Activated T-helper 2 cell treated with anti-CD3 and anti-CD28 coated beads, Interferon-gamma antibody, Interleukin-2, Interleukin-4, amounts not matched to agents 10 μg/mL and 5 μg/mL and 100 μg/mL, durations not matched to agents 14 hours and 24 hours and 36 hours (primary cell): ENCODE measurements at regions not wholly inside any gene's neighbourhood (a gene's known extent, or its start where the extent isn't known, plus 50 kb on each side); places are given as distances from the start of the nearest gene placed in this dataset.

ENCODE experiments used
- DNase-seq: peaks from one replicate; pipeline ENCODE4 v3.0.0; 2021; ENCODE audit warnings: low spot score
- H3K27ac Mint-ChIP-seq: one replicate; pipeline ENCODE4 v1.8.0; 2021; ENCODE audit warnings: mixed read lengths
- H3K27me3 Mint-ChIP-seq: one replicate; pipeline ENCODE4 v1.8.0; 2021; ENCODE audit warnings: low read depth, mixed read lengths
- H3K36me3 Mint-ChIP-seq: one replicate; pipeline ENCODE4 v1.8.0; 2021; ENCODE audit warnings: low read depth, mixed read lengths
- H3K4me1 Mint-ChIP-seq: one replicate; pipeline ENCODE4 v1.8.0; 2021; ENCODE audit warnings: low read depth, mixed read lengths
- H3K4me3 Mint-ChIP-seq: one replicate; pipeline ENCODE4 v1.8.0; 2021; ENCODE audit warnings: low read depth, mild to moderate bottlenecking, moderate library complexity, mixed read lengths
- H3K9me3 Mint-ChIP-seq: one replicate; pipeline ENCODE4 v1.8.0; 2021; ENCODE audit warnings: mixed read lengths
- intact Hi-C: fragments of 100-400 bp; cut with micrococcal nuclease; formaldehyde crosslinking; loops from one replicate; pipeline ENCODE4 v1.15.1; 2023

GRCh38 chr14:89060191-89060590 is 235.7 kb downstream of the TTC8 start:
- H3K27ac Mint-ChIP-seq = no peak overlapping the region
- no peaks in the 10 kb centered on the region for H3K36me3 Mint-ChIP-seq
- H3K4me3 Mint-ChIP-seq = no peak overlapping the region
- peaks cover 41% of the 10 kb centered on the region for H3K27me3 Mint-ChIP-seq
- no peak for DNase-seq
- no peaks in the 10 kb centered on the region for H3K4me1 Mint-ChIP-seq
- intact Hi-C loops = loop anchor here (10.0 kb wide), 1 partner anchor 355 kb away; the partner anchor contains the start of gene FOXN3
- no peaks in the 10 kb centered on the region for H3K9me3 Mint-ChIP-seq

GRCh38 chr14:89061696-89062095 is 237.2 kb downstream of the TTC8 start:
- Mint-ChIP-seq H3K4me3 (no peak overlapping the region), H3K4me1 (peaks cover under 1% of the 10 kb centered on the region), H3K36me3 (no peaks in the 10 kb centered on the region), H3K27ac (no peak overlapping the region), H3K27me3 (peaks cover 45% of the 10 kb centered on the region), H3K9me3 (no peaks in the 10 kb centered on the region)
- no peak for DNase-seq
- intact Hi-C loops = loop anchor here (10.0 kb wide), 1 partner anchor 353 kb away; the partner anchor contains the start of gene FOXN3

GRCh38 chr14:89065879-89066278 is 241.4 kb downstream of the TTC8 start:
- no peaks in the 10 kb centered on the region for H3K9me3 Mint-ChIP-seq
- no peak overlapping the region for H3K4me3 Mint-ChIP-seq
- no peaks in the 10 kb centered on the region for H3K36me3 Mint-ChIP-seq
- H3K27me3 Mint-ChIP-seq = peaks cover 55% of the 10 kb centered on the region
- intact Hi-C loops = loop anchor here (10.0 kb wide), 1 partner anchor 349 kb away; the partner anchor contains the start of gene FOXN3
- H3K27ac Mint-ChIP-seq = no peak overlapping the region
- DNase-seq = no peak
- peaks cover 13% of the 10 kb centered on the region for H3K4me1 Mint-ChIP-seq

- DNase-seq = peak; percentile 10
- intact Hi-C loops = loop anchor here (10.0 kb wide), 1 partner anchor 347 kb away; the partner anchor contains the start of gene FOXN3
Observed at GRCh38 chr14:89067293-89067972, 243.0 kb downstream of the TTC8 start.

GRCh38 chr14:89078021-89078795 is 253.8 kb downstream of the TTC8 start:
- H3K4me3 Mint-ChIP-seq = no peak overlapping the region
- H3K36me3 Mint-ChIP-seq = no peaks in the 10 kb centered on the region
- intact Hi-C loops = no loop called here
- DNase-seq = no peak
- H3K4me1 Mint-ChIP-seq = no peaks in the 10 kb centered on the region
- H3K9me3 Mint-ChIP-seq = no peaks in the 10 kb centered on the region
- H3K27ac Mint-ChIP-seq = no peak overlapping the region
- H3K27me3 Mint-ChIP-seq = peaks cover 31% of the 10 kb centered on the region

More at GRCh38 chr14:89067293-89067972, 243.0 kb downstream of the TTC8 start:
- peaks cover 52% of the 10 kb centered on the region for H3K27me3 Mint-ChIP-seq
- no peaks in the 10 kb centered on the region for H3K9me3 Mint-ChIP-seq
- no peaks in the 10 kb centered on the region for H3K36me3 Mint-ChIP-seq
- H3K4me3 Mint-ChIP-seq = no peak overlapping the region
- H3K27ac Mint-ChIP-seq = peak overlapping the region; percentile 4
- H3K4me1 Mint-ChIP-seq = peaks cover 13% of the 10 kb centered on the region

- no peak overlapping the region for H3K4me3 Mint-ChIP-seq
- no peak overlapping the region for H3K27ac Mint-ChIP-seq
- H3K27me3 Mint-ChIP-seq = peaks cover 13% of the 10 kb centered on the region
- no peaks in the 10 kb centered on the region for H3K36me3 Mint-ChIP-seq
- intact Hi-C loops = no loop called here
- H3K4me1 Mint-ChIP-seq = no peaks in the 10 kb centered on the region
- DNase-seq = no peak
- no peaks in the 10 kb centered on the region for H3K9me3 Mint-ChIP-seq
Observed at GRCh38 chr14:89085231-89085731, 260.8 kb downstream of the TTC8 start.

GRCh38 chr14:89085737-89086382 is 261.4 kb downstream of the TTC8 start:
- Mint-ChIP-seq H3K27me3 (peaks cover 16% of the 10 kb centered on the region), H3K4me1 (no peaks in the 10 kb centered on the region), H3K36me3 (no peaks in the 10 kb centered on the region), H3K27ac (no peak overlapping the region), H3K4me3 (no peak overlapping the region), H3K9me3 (no peaks in the 10 kb centered on the region)
- intact Hi-C loops = no loop called here
- no peak for DNase-seq

- no peak for DNase-seq
- H3K9me3 Mint-ChIP-seq = peaks cover 4% of the 10 kb centered on the region
- intact Hi-C loops = no loop called here
- peaks cover 19% of the 10 kb centered on the region for H3K27me3 Mint-ChIP-seq
- no peak overlapping the region for H3K4me3 Mint-ChIP-seq
- no peaks in the 10 kb centered on the region for H3K36me3 Mint-ChIP-seq
- no peaks in the 10 kb centered on the region for H3K4me1 Mint-ChIP-seq
- H3K27ac Mint-ChIP-seq = no peak overlapping the region
Observed at GRCh38 chr14:89088530-89088929, 264.1 kb downstream of the TTC8 start.

GRCh38 chr14:89089330-89089729 is 264.9 kb downstream of the TTC8 start:
- peaks cover 4% of the 10 kb centered on the region for H3K9me3 Mint-ChIP-seq
- no peaks in the 10 kb centered on the region for H3K4me1 Mint-ChIP-seq
- H3K27me3 Mint-ChIP-seq = peaks cover 20% of the 10 kb centered on the region
- no peak overlapping the region for H3K4me3 Mint-ChIP-seq
- DNase-seq = no peak
- intact Hi-C loops = no loop called here
- no peak overlapping the region for H3K27ac Mint-ChIP-seq
- no peaks in the 10 kb centered on the region for H3K36me3 Mint-ChIP-seq

- Mint-ChIP-seq H3K27me3 (peaks cover 19% of the 10 kb centered on the region), H3K36me3 (no peaks in the 10 kb centered on the region), H3K4me1 (no peaks in the 10 kb centered on the region), H3K4me3 (no peak overlapping the region), H3K27ac (no peak overlapping the region), H3K9me3 (peaks cover 4% of the 10 kb centered on the region)
- no peak for DNase-seq
- intact Hi-C loops = no loop called here
Observed at GRCh38 chr14:89091781-89092180, 267.3 kb downstream of the TTC8 start.

GRCh38 chr14:89093083-89093730 is 268.8 kb downstream of the TTC8 start:
- no peaks in the 10 kb centered on the region for H3K36me3 Mint-ChIP-seq
- peaks cover 4% of the 10 kb centered on the region for H3K9me3 Mint-ChIP-seq
- H3K4me3 Mint-ChIP-seq = no peak overlapping the region
- H3K27ac Mint-ChIP-seq = no peak overlapping the region
- no peaks in the 10 kb centered on the region for H3K4me1 Mint-ChIP-seq
- H3K27me3 Mint-ChIP-seq = peaks cover 15% of the 10 kb centered on the region
- intact Hi-C loops = no loop called here
- DNase-seq = no peak

- intact Hi-C loops = no loop called here
- Mint-ChIP-seq H3K4me1 (no peaks in the 10 kb centered on the region), H3K4me3 (no peak overlapping the region)
Observed at GRCh38 chr14:89095036-89095435, 270.6 kb downstream of the TTC8 start.

More at GRCh38 chr14:89095036-89095435, 270.6 kb downstream of the TTC8 start:
- Mint-ChIP-seq H3K36me3 (no peaks in the 10 kb centered on the region), H3K27ac (no peak overlapping the region), H3K27me3 (peaks cover 13% of the 10 kb centered on the region), H3K9me3 (peaks cover 4% of the 10 kb centered on the region)
- no peak for DNase-seq
